ENCODE measurements at regions not wholly inside any gene's neighbourhood (a gene's known extent, or its start where the extent isn't known, plus 50 kb on each side); places are given as distances from the start of the nearest gene placed in this dataset.
"Not testable (repeated sequence)": the region's sequence is repeated elsewhere in the genome, so short reads cannot be mapped to it uniquely, and the experiment has no call there.

- not testable (repeated sequence) for TF ChIP-seq ZNF274 (IDR thresholded peaks at IDR 0.05; ENCODE audit: low read depth, low read length); YY1 (IDR thresholded peaks at IDR 0.05; ENCODE audit: insufficient read depth, insufficient read length); SUZ12 (IDR thresholded peaks at IDR 0.05; ENCODE audit: extremely low read depth, insufficient read depth, insufficient read length)
These were observed 253.0 kb upstream of the ID4 start for GRCh38 chr6:19584207-19584606.

Measured in NT2/D1 (cell line).